ENCODE measurements at regions not wholly inside any gene's neighbourhood (a gene's known extent, or its start where the extent isn't known, plus 50 kb on each side); places are given as distances from the start of the nearest gene placed in this dataset.
"Not testable (repeated sequence)": the region's sequence is repeated elsewhere in the genome, so short reads cannot be mapped to it uniquely, and the experiment has no call there.

DNA sequence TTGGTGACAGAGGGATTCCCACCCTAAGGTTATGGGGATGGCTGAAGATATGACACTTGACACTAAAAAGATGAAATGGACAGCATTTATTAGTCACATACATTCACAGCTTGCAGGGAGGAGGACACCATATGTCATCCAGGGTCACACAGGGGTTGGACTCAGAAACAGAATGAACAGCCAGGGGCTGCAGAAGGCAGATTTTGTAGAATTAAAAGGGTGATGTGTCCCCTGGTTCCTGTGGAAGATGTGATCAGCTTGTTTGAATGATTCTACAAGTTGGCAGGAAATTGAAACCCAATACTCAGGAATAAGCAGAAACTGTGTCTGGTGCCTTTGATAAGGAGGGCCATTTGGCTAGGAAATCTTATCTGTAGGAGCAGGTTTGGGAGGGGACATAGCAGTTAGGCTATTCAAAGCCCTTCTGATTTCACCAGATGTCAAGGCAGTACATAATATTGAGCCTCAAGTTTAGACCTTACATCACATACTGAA, 102.3 kb upstream of the GRIN3A start:
- no peaks in the 10 kb centered on the region for H3K9me2 ChIP-seq (replicated peaks; ENCODE audit: control insufficient read depth, low read length)
- H3F3A ChIP-seq (ENCODE audit: control insufficient read depth, insufficient read depth), result no peaks in the 10 kb centered on the region
- no peaks in the 10 kb centered on the region for H3K9me3 ChIP-seq (ENCODE audit: control insufficient read depth, insufficient read depth, low read length)
- H3K4me2 ChIP-seq (ENCODE audit: low read length), result no peak overlapping the region
- H3K79me2 ChIP-seq (ENCODE audit: control insufficient read depth, low read length), result no peaks in the 10 kb centered on the region
- no peaks in the 10 kb centered on the region for H3K27me3 ChIP-seq (ENCODE audit: control insufficient read depth, low read length)
- no peaks in the 10 kb centered on the region for H4K20me1 ChIP-seq (ENCODE audit: control insufficient read depth, insufficient read depth, low read depth, low read length)
- no peaks in the 10 kb centered on the region for H3K36me3 ChIP-seq (ENCODE audit: control insufficient read depth, low read length)
- no peaks in the 10 kb centered on the region for H3K4me1 ChIP-seq (ENCODE audit: control insufficient read depth, low read length)
- H3K27ac ChIP-seq (ENCODE audit: low read depth, low read length), result no peak overlapping the region
- no peak overlapping the region for H3K4me3 ChIP-seq (ENCODE audit: low read length)
- no peak for TF ChIP-seq CTCF (IDR thresholded peaks at IDR 0.05; ENCODE audit: low read depth, low read length, poor library complexity, severe bottlenecking)
- TF ChIP-seq EZH2phosphoT487 (IDR thresholded peaks at IDR 0.05; ENCODE audit: borderline replicate concordance, low read length), result no peak

DNA sequence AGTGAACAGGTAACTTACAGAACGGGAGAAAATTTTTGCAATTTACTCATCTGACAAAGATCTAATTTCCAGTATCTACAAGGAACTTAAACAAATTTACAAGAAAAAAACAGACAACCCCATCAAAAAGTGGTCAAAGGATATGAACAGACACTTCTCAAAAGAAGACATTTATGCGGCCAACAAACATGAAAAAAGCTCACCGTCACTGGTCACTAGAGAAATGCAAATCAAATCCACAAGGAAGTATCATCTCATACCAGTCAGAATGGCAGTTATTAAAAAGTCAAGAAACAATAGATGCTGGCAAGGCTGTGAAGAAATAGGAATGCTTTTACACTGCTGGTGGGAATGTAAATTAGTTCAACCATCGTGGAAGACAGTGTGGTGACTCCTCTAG, 100.5 kb upstream of the GRIN3A start:
- not testable (repeated sequence) for H4K20me1 ChIP-seq (ENCODE audit: control insufficient read depth, insufficient read depth, low read depth, low read length); H3K9me2 ChIP-seq (replicated peaks; ENCODE audit: control insufficient read depth, low read length); H3K9me3 ChIP-seq (ENCODE audit: control insufficient read depth, insufficient read depth, low read length); H3K4me3 ChIP-seq (ENCODE audit: low read length); H3K4me2 ChIP-seq (ENCODE audit: low read length); H3K79me2 ChIP-seq (ENCODE audit: control insufficient read depth, low read length); H3K4me1 ChIP-seq (ENCODE audit: control insufficient read depth, low read length); H3K36me3 ChIP-seq (ENCODE audit: control insufficient read depth, low read length); H3K27me3 ChIP-seq (ENCODE audit: control insufficient read depth, low read length); H3K27ac ChIP-seq (ENCODE audit: low read depth, low read length); H3F3A ChIP-seq (ENCODE audit: control insufficient read depth, insufficient read depth)

GRCh38 chr9:101836021-101836420, 97.6 kb upstream of the GRIN3A start:
- Histone ChIP-seq H3K27ac (ENCODE audit: low read depth, low read length) (no peak overlapping the region), H3F3A (ENCODE audit: control insufficient read depth, insufficient read depth) (no peaks in the 10 kb centered on the region), H3K4me3 (ENCODE audit: low read length) (no peak overlapping the region), H3K4me2 (ENCODE audit: low read length) (no peak overlapping the region), H3K9me3 (ENCODE audit: control insufficient read depth, insufficient read depth, low read length) (no peaks in the 10 kb centered on the region), H3K4me1 (ENCODE audit: control insufficient read depth, low read length) (no peaks in the 10 kb centered on the region), H3K79me2 (ENCODE audit: control insufficient read depth, low read length) (no peaks in the 10 kb centered on the region), H3K9me2 (replicated peaks; ENCODE audit: control insufficient read depth, low read length) (no peaks in the 10 kb centered on the region), H3K27me3 (ENCODE audit: control insufficient read depth, low read length) (no peaks in the 10 kb centered on the region), H3K36me3 (ENCODE audit: control insufficient read depth, low read length) (no peaks in the 10 kb centered on the region), H4K20me1 (ENCODE audit: control insufficient read depth, insufficient read depth, low read depth, low read length) (no peaks in the 10 kb centered on the region)
- TF ChIP-seq EZH2phosphoT487 (IDR thresholded peaks at IDR 0.05; ENCODE audit: borderline replicate concordance, low read length) (no peak), CTCF (IDR thresholded peaks at IDR 0.05; ENCODE audit: low read depth, low read length, poor library complexity, severe bottlenecking) (no peak)

GRCh38 chr9:101832486-101832885, 94.0 kb upstream of the GRIN3A start:
- Histone ChIP-seq H3K9me3 (ENCODE audit: control insufficient read depth, insufficient read depth, low read length) (no peaks in the 10 kb centered on the region), H3K4me2 (ENCODE audit: low read length) (no peak overlapping the region), H3K4me1 (ENCODE audit: control insufficient read depth, low read length) (no peaks in the 10 kb centered on the region), H3K9me2 (replicated peaks; ENCODE audit: control insufficient read depth, low read length) (no peaks in the 10 kb centered on the region), H4K20me1 (ENCODE audit: control insufficient read depth, insufficient read depth, low read depth, low read length) (no peaks in the 10 kb centered on the region), H3K79me2 (ENCODE audit: control insufficient read depth, low read length) (no peaks in the 10 kb centered on the region), H3K27me3 (ENCODE audit: control insufficient read depth, low read length) (no peaks in the 10 kb centered on the region), H3K36me3 (ENCODE audit: control insufficient read depth, low read length) (no peaks in the 10 kb centered on the region), H3F3A (ENCODE audit: control insufficient read depth, insufficient read depth) (no peaks in the 10 kb centered on the region), H3K4me3 (ENCODE audit: low read length) (no peak overlapping the region), H3K27ac (ENCODE audit: low read depth, low read length) (no peak overlapping the region)
- TF ChIP-seq CTCF (IDR thresholded peaks at IDR 0.05; ENCODE audit: low read depth, low read length, poor library complexity, severe bottlenecking) (no peak), EZH2phosphoT487 (IDR thresholded peaks at IDR 0.05; ENCODE audit: borderline replicate concordance, low read length) (no peak)

GRCh38 chr9:101821450-101821849, 83.0 kb upstream of the GRIN3A start:
- H3K4me3 ChIP-seq (ENCODE audit: low read length); H3K36me3 ChIP-seq (ENCODE audit: control insufficient read depth, low read length); H3K4me2 ChIP-seq (ENCODE audit: low read length); H3K9me3 ChIP-seq (ENCODE audit: control insufficient read depth, insufficient read depth, low read length); H3K4me1 ChIP-seq (ENCODE audit: control insufficient read depth, low read length); H3K79me2 ChIP-seq (ENCODE audit: control insufficient read depth, low read length); H3K27ac ChIP-seq (ENCODE audit: low read depth, low read length); H4K20me1 ChIP-seq (ENCODE audit: control insufficient read depth, insufficient read depth, low read depth, low read length); H3F3A ChIP-seq (ENCODE audit: control insufficient read depth, insufficient read depth); H3K9me2 ChIP-seq (replicated peaks; ENCODE audit: control insufficient read depth, low read length); H3K27me3 ChIP-seq (ENCODE audit: control insufficient read depth, low read length): not testable (repeated sequence)

DNA sequence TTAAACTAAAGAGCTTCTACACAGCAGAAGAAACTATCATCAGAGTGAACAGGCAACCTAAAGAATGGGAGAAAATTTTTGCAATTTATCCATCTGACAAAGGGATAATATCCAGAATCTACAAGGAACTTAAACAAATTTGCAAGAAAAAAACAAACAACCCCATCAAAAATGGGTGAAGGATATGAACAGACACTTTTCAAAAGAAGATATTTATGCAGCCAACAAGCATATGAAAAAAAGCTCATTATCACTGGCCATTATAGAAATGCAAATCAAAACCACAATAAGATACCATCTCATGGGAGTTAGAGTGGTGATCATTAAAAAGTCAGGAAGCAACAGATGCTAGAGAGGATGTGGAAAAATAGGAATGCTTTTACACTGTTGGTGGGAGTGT, 82.5 kb upstream of the GRIN3A start:
- not testable (repeated sequence) for H3K4me2 ChIP-seq (ENCODE audit: low read length); H3K4me3 ChIP-seq (ENCODE audit: low read length); H3K27me3 ChIP-seq (ENCODE audit: control insufficient read depth, low read length); H3K9me3 ChIP-seq (ENCODE audit: control insufficient read depth, insufficient read depth, low read length); H4K20me1 ChIP-seq (ENCODE audit: control insufficient read depth, insufficient read depth, low read depth, low read length); H3K79me2 ChIP-seq (ENCODE audit: control insufficient read depth, low read length); H3K36me3 ChIP-seq (ENCODE audit: control insufficient read depth, low read length); H3K4me1 ChIP-seq (ENCODE audit: control insufficient read depth, low read length); H3K9me2 ChIP-seq (replicated peaks; ENCODE audit: control insufficient read depth, low read length); H3F3A ChIP-seq (ENCODE audit: control insufficient read depth, insufficient read depth); H3K27ac ChIP-seq (ENCODE audit: low read depth, low read length)

Measured in DOHH2 (cell line).